GM12878 (cell line): ENCODE measurements at regions not wholly inside any gene's neighbourhood (a gene's known extent, or its start where the extent isn't known, plus 50 kb on each side); places are given as distances from the start of the nearest gene placed in this dataset.

ENCODE experiments used
- ATAC-seq: fragments of 200-7000 bp; cut with Tn5 transposase; 3 replicates; pipeline ENCODE4 v1.9.1; 2020; ENCODE audit warnings: mild to moderate bottlenecking, moderate library complexity
- BruUV-seq: library from RNA; stranded (reverse); fragments of 400-500 nt; replicated peaks from 2 replicates; lab custom pipeline; 2021; lab: Mats Ljungman, UMichigan
- CTCF ChIA-PET: fragments of 300-600 bp; sonication (Branson Sonifier 250); formaldehyde crosslinking; extraction: SDS; loops from one replicate; lab custom pipeline; 2021; ENCODE audit warnings: inconsistent platforms; lab: Yijun Ruan, JAX
- POLR2A ChIA-PET: fragments of 350-600 bp; formaldehyde crosslinking; extraction: SDS; loops from one replicate; lab custom pipeline; 2021; ENCODE audit warnings: inconsistent platforms; lab: Charles Lee
- RAD21 ChIA-PET: fragments of 300-600 bp; sonication (Branson Sonifier 250); formaldehyde crosslinking; loops from one replicate; lab custom pipeline; 2023; ENCODE audit warnings: antibody characterized with exemption; ENCODE audit not compliant: unreplicated experiment; lab: Charles Lee
- SMC1A ChIA-PET: fragments of 300-600 bp; sonication (Branson Sonifier 250); formaldehyde crosslinking; loops from one replicate; lab custom pipeline; 2023; ENCODE audit not compliant: unreplicated experiment, uncharacterized antibody; lab: Charles Lee
- DNase-seq: peaks from one replicate; pipeline ENCODE4 v3.0.0-alpha.2; 2011; ENCODE audit warnings: low read depth, low spot score
- FAIRE-seq: peaks from 3 replicates; lab custom pipeline; 2011; peaks lifted over from hg19 to GRCh38; lab: Jason Lieb, UNC
- H2AFZ ChIP-seq: 2 replicates; pipeline ENCODE4 v1.6.0; 2011; ENCODE audit warnings: low read depth, low read length, control low read depth; ENCODE audit not compliant: control insufficient read depth
- H3K27ac ChIP-seq: 2 replicates; pipeline ENCODE4 v1.5.1; 2011; ENCODE audit warnings: control low read depth; ENCODE audit not compliant: control insufficient read depth, insufficient read depth
- H3K27me3 ChIP-seq, 2 experiments: replicated peaks in 1 of 2; 2 replicates each; pipeline versions ENCODE4 v1.6.0 to v1.6.1; 2011; ENCODE audit warnings: low read length in 1 of 2; ENCODE audit not compliant: control insufficient read depth in 2 of 2, insufficient read depth in 2 of 2
- H3K36me3 ChIP-seq, 2 experiments: 2 replicates each; pipeline ENCODE4 v1.5.1; 2011; ENCODE audit warnings: low read length in 1 of 2; ENCODE audit not compliant: control insufficient read depth in 2 of 2, insufficient read depth in 2 of 2
- H3K4me1 ChIP-seq: 2 replicates; pipeline ENCODE4 v1.6.1; 2011; ENCODE audit warnings: mild to moderate bottlenecking, low read length, moderate library complexity, mixed read lengths; ENCODE audit not compliant: control insufficient read depth, insufficient read depth
- H3K4me2 ChIP-seq: 2 replicates; pipeline ENCODE4 v1.6.0; 2011; ENCODE audit warnings: control low read depth; ENCODE audit not compliant: control insufficient read depth, insufficient read depth
- H3K4me3 ChIP-seq: fragments of 200-600 bp; sonication (generic); 2 replicates; pipeline ENCODE4 v1.5.1; 2016
- H3K79me2 ChIP-seq: 2 replicates; pipeline ENCODE4 v1.6.0; 2011; ENCODE audit warnings: low read length; ENCODE audit not compliant: control insufficient read depth, insufficient read depth
- H3K9ac ChIP-seq: 2 replicates; pipeline ENCODE4 v1.8.0; 2011; ENCODE audit warnings: low read length, control low read depth, mixed read lengths; ENCODE audit not compliant: control insufficient read depth, insufficient read depth
- H3K9me3 ChIP-seq: replicated peaks from 3 replicates; pipeline ENCODE4 v1.5.1; 2011; ENCODE audit warnings: mild to moderate bottlenecking, low read length; ENCODE audit not compliant: control insufficient read depth, insufficient read depth
- H4K20me1 ChIP-seq: 2 replicates; pipeline ENCODE4 v1.6.0; 2011; ENCODE audit not compliant: control insufficient read depth, insufficient read depth
- BCLAF1 ChIP-seq: fragments of 450-650 bp; IDR thresholded peaks from 2 replicates; pipeline ENCODE4 v1.6.1; 2017; ENCODE audit warnings: antibody characterized with exemption, mild to moderate bottlenecking, moderate library complexity
- CEBPZ ChIP-seq: fragments of 150-350 bp; IDR thresholded peaks from 2 replicates; pipeline ENCODE4 v1.6.1; 2016; ENCODE audit warnings: low read depth, low read length
- CREM ChIP-seq: IDR thresholded peaks from 2 replicates; pipeline ENCODE4 v1.6.1; 2014; ENCODE audit warnings: antibody characterized with exemption, low read depth
- GATAD2B ChIP-seq: fragments of 450-650 bp; conservative IDR thresholded peaks from 2 replicates; pipeline ENCODE4 v1.6.1; 2017; ENCODE audit warnings: low read depth, mild to moderate bottlenecking, moderate library complexity
- KAT2A ChIP-seq: conservative IDR thresholded peaks from 2 replicates; pipeline ENCODE4 v1.6.1; 2011; ENCODE audit warnings: low read depth, low read length; ENCODE audit not compliant: control insufficient read depth
- NBN ChIP-seq: fragments of 450-650 bp; IDR thresholded peaks from 2 replicates; pipeline ENCODE4 v1.6.1; 2016
- NFYB ChIP-seq: IDR thresholded peaks from 2 replicates; pipeline ENCODE4 v1.6.1; 2011; ENCODE audit warnings: low read depth, mild to moderate bottlenecking, low read length, improper control_type of control experiment, moderate library complexity; ENCODE audit not compliant: insufficient read depth
- NRF1 ChIP-seq: conservative IDR thresholded peaks from 2 replicates; pipeline ENCODE4 v1.6.1; 2011; ENCODE audit warnings: mild to moderate bottlenecking, low read depth, low read length, improper control_type of control experiment
- SUPT20H ChIP-seq: IDR thresholded peaks from 2 replicates; pipeline ENCODE4 v1.6.1; 2011; ENCODE audit warnings: low read depth, mild to moderate bottlenecking, low read length, moderate library complexity, borderline replicate concordance; ENCODE audit not compliant: control insufficient read depth
- TBL1XR1 ChIP-seq: IDR thresholded peaks from 2 replicates; pipeline ENCODE4 v1.6.1; 2012; ENCODE audit warnings: low read depth, low read length, improper control_type of control experiment
- ZNF274 ChIP-seq: IDR thresholded peaks from one replicate; pipeline ENCODE4 v1.8.0; 2011; ENCODE audit not compliant: insufficient read length, insufficient read depth
- ZNF622 ChIP-seq: fragments of 450-650 bp; IDR thresholded peaks from 2 replicates; pipeline ENCODE4 v1.6.1; 2017; ENCODE audit warnings: mild to moderate bottlenecking, inconsistent platforms
- WGBS: methylation state at CpG from one replicate; pipeline ENCODE4 v1.1.6; 2016; ENCODE audit warnings: low lambda C conversion rate; ENCODE audit not compliant: insufficient replicate concordance, insufficient coverage; ENCODE audit errors: missing lambda C conversion rate; 5-methylcytosine and 5-hydroxymethylcytosine counted together
- in situ Hi-C: fragments of 300-500 bp; cut with MboI; formaldehyde crosslinking; loops from 9 replicates; pipeline ENCODE4 v1.14.3; 2018; ENCODE audit warnings: mixed read lengths
- intact Hi-C: fragments of 100-400 bp; cut with micrococcal nuclease; formaldehyde crosslinking; loops from one replicate; pipeline ENCODE4 v1.14.2; 2022; ENCODE audit not compliant: unreplicated experiment
- TF ChIP-seq, protein P1 (sequence below): fragments of 450-650 bp; IDR thresholded peaks from 2 replicates; pipeline ENCODE4 v1.6.1; 2018; ENCODE audit warnings: borderline replicate concordance, mild to moderate bottlenecking; ENCODE audit not compliant: partially characterized antibody

DNA sequence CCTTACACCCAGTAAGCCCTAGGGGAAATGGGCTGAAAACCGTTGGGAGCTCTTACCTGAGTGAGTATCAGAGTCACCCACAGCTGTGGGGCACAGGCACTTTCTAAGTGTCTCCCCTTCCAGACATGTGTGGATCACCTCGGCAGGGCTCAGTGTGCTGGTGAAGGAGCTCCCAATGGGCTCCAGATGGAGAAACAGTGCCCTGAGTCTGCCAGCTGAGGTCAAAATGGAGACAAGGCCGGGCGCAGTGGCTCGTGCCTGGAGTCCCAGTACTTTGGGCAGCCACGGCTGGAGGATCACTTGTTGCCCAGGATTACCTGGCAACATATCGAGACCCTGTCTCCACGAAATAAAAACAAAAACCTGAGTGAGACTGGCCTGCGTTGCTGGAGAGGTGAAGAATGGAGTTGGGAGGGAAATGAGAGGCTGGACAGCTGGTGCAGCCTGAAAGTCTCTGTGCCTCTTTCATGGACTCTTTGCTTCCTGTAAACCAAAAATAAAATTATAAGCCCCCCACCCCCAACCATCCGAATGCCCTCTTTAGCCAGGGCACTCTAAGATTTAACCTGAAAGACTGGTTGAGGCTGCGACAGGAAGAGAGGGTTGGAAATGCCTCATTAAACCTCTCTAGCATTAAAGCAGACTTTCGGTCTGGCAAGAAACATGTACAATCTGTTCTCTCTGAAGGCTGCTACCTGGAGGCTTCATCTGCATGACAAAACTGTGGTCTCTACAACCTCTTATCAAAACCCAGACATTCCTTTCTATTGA, 111.8 kb downstream of the SNX19 start:
- ChIA-PET RAD21 (no interaction called here), CTCF (interaction anchor here (1.3 kb wide), 1 partner anchor 58 kb away, joined by 5 read pairs; no protein-coding TSS in a partner anchor), POLR2A (no interaction called here), SMC1A (interaction anchor here (0.8 to 2.1 kb wide), 3 partner anchors 14 to 58 kb away, joined by 3 to 5 read pairs (median 3); no protein-coding TSS in a partner anchor)
- TF ChIP-seq NRF1 (no peak), SUPT20H (no peak), ZNF274 (no peak), TBL1XR1 (no peak), NBN (no peak), CREM (no peak), BCLAF1 (no peak), ZNF622 (no peak), KAT2A (no peak), GATAD2B (no peak), CEBPZ (no peak), NFYB (no peak)
- TF ChIP-seq, protein P1, sequence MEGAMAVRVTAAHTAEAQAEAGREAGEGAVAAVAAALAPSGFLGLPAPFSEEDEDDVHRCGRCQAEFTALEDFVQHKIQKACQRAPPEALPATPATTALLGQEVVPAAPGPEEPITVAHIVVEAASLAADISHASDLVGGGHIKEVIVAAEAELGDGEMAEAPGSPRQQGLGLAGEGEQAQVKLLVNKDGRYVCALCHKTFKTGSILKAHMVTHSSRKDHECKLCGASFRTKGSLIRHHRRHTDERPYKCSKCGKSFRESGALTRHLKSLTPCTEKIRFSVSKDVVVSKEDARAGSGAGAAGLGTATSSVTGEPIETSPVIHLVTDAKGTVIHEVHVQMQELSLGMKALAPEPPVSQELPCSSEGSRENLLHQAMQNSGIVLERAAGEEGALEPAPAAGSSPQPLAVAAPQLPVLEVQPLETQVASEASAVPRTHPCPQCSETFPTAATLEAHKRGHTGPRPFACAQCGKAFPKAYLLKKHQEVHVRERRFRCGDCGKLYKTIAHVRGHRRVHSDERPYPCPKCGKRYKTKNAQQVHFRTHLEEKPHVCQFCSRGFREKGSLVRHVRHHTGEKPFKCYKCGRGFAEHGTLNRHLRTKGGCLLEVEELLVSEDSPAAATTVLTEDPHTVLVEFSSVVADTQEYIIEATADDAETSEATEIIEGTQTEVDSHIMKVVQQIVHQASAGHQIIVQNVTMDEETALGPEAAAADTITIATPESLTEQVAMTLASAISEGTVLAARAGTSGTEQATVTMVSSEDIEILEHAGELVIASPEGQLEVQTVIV = no peak
- Histone ChIP-seq H3K36me3 (no peaks in the 10 kb centered on the region), H3K9ac (no peak overlapping the region), H3K9me3 (no peaks in the 10 kb centered on the region), H2AFZ (no peak overlapping the region), H3K4me3 (no peak overlapping the region), H4K20me1 (no peaks in the 10 kb centered on the region), H3K4me2 (no peak overlapping the region), H3K27me3 (0 out of 4 replicates have a peak, but pooled peaks cover 0 to 3% of the 10 kb centered on the region in 2 experiments), H3K27ac (no peak overlapping the region), H3K4me1 (no peaks in the 10 kb centered on the region), H3K79me2 (no peaks in the 10 kb centered on the region)
- DNase-seq = peak; percentile 40
- peak; percentile 38 for ATAC-seq
- intact Hi-C loops = loop anchor here (5.0 kb wide), 1 partner anchor 37 kb away; no protein-coding TSS in a partner anchor
- no TSS peak for BruUV-seq
- no peak for FAIRE-seq
- in situ Hi-C loops = no loop called here
- WGBS = 39% methylated on average over 12 of the region's 12 CpGs
